ENCODE measurements at regions not wholly inside any gene's neighbourhood (a gene's known extent, or its start where the extent isn't known, plus 50 kb on each side); places are given as distances from the start of the nearest gene placed in this dataset.

GRCh38 chr7:21020667-21021066 lies 234.0 kb upstream of the SP8 start:
- Histone ChIP-seq H3K27ac (no peak overlapping the region), H3K4me3 (ENCODE audit: low read depth, low read length) (no peak overlapping the region), H3K36me3 (no peaks in the 10 kb centered on the region), H3K27me3 (ENCODE audit: insufficient read depth, low read depth, severe bottlenecking) (peaks cover 15% of the 10 kb centered on the region), H3K9me3 (ENCODE audit: severe bottlenecking) (no peaks in the 10 kb centered on the region)
- TF ChIP-seq, protein P1, sequence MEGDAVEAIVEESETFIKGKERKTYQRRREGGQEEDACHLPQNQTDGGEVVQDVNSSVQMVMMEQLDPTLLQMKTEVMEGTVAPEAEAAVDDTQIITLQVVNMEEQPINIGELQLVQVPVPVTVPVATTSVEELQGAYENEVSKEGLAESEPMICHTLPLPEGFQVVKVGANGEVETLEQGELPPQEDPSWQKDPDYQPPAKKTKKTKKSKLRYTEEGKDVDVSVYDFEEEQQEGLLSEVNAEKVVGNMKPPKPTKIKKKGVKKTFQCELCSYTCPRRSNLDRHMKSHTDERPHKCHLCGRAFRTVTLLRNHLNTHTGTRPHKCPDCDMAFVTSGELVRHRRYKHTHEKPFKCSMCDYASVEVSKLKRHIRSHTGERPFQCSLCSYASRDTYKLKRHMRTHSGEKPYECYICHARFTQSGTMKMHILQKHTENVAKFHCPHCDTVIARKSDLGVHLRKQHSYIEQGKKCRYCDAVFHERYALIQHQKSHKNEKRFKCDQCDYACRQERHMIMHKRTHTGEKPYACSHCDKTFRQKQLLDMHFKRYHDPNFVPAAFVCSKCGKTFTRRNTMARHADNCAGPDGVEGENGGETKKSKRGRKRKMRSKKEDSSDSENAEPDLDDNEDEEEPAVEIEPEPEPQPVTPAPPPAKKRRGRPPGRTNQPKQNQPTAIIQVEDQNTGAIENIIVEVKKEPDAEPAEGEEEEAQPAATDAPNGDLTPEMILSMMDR (IDR thresholded peaks at IDR 0.05; ENCODE audit: low read depth, low read length): no peak
- DNase-seq: no peak

GRCh38 chr7:21023841-21024484 lies 237.3 kb upstream of the SP8 start:
- H3K27me3 ChIP-seq (ENCODE audit: insufficient read depth, low read depth, severe bottlenecking): peaks cover 29% of the 10 kb centered on the region
- H3K9me3 ChIP-seq (ENCODE audit: severe bottlenecking): no peaks in the 10 kb centered on the region
- no peaks in the 10 kb centered on the region for H3K36me3 ChIP-seq
- H3K4me3 ChIP-seq (ENCODE audit: low read depth, low read length): no peak overlapping the region
- no peak for DNase-seq
- TF ChIP-seq, protein P1 (IDR thresholded peaks at IDR 0.05; ENCODE audit: low read depth, low read length): no peak
- no peak overlapping the region for H3K27ac ChIP-seq

- DNase-seq: no peak
- Histone ChIP-seq H3K4me3 (ENCODE audit: low read depth, low read length) (no peak overlapping the region), H3K9me3 (ENCODE audit: severe bottlenecking) (no peaks in the 10 kb centered on the region), H3K27ac (no peak overlapping the region), H3K36me3 (no peaks in the 10 kb centered on the region), H3K27me3 (ENCODE audit: insufficient read depth, low read depth, severe bottlenecking) (peaks cover 32% of the 10 kb centered on the region)
- TF ChIP-seq, protein P1 (IDR thresholded peaks at IDR 0.05; ENCODE audit: low read depth, low read length): no peak
Observed at GRCh38 chr7:21024485-21024867, 237.8 kb upstream of the SP8 start.

GRCh38 chr7:21028186-21028585 lies 241.5 kb upstream of the SP8 start:
- Histone ChIP-seq H3K27ac (no peak overlapping the region), H3K27me3 (ENCODE audit: insufficient read depth, low read depth, severe bottlenecking) (peaks cover 44% of the 10 kb centered on the region), H3K9me3 (ENCODE audit: severe bottlenecking) (no peaks in the 10 kb centered on the region), H3K4me3 (ENCODE audit: low read depth, low read length) (no peak overlapping the region), H3K36me3 (no peaks in the 10 kb centered on the region)
- no peak for DNase-seq
- TF ChIP-seq, protein P1 (IDR thresholded peaks at IDR 0.05; ENCODE audit: low read depth, low read length): no peak

DNA sequence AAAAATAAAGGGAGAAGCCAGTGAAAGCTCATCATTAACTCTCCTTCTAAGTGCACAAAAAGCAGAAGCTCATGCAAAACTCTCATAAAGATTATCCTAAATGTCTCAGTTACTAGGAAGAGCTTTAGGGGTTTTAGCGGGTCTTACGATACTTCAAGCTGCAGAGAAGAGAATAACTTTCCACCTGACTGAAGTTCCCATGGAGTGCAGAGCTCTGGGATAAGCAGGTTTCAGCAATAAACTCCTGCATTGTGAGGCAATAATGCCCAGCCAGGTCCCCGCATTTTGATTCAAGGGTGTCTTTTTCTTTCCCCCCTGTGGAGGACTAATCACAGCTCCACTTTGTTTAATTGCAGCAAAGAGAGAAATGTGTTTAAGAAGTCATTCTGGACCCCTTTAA lies 241.9 kb upstream of the SP8 start:
- no peak overlapping the region for H3K27ac ChIP-seq
- peaks cover 42% of the 10 kb centered on the region for H3K27me3 ChIP-seq (ENCODE audit: insufficient read depth, low read depth, severe bottlenecking)
- no peak for DNase-seq
- H3K4me3 ChIP-seq (ENCODE audit: low read depth, low read length): no peak overlapping the region
- H3K36me3 ChIP-seq: no peaks in the 10 kb centered on the region
- TF ChIP-seq, protein P1 (IDR thresholded peaks at IDR 0.05; ENCODE audit: low read depth, low read length): no peak
- H3K9me3 ChIP-seq (ENCODE audit: severe bottlenecking): no peaks in the 10 kb centered on the region

GRCh38 chr7:21029006-21029405 lies 242.3 kb upstream of the SP8 start:
- Histone ChIP-seq H3K36me3 (no peaks in the 10 kb centered on the region), H3K9me3 (ENCODE audit: severe bottlenecking) (no peaks in the 10 kb centered on the region), H3K4me3 (ENCODE audit: low read depth, low read length) (no peak overlapping the region), H3K27me3 (ENCODE audit: insufficient read depth, low read depth, severe bottlenecking) (peaks cover 39% of the 10 kb centered on the region), H3K27ac (no peak overlapping the region)
- no peak for DNase-seq
- TF ChIP-seq, protein P1 (IDR thresholded peaks at IDR 0.05; ENCODE audit: low read depth, low read length): no peak

Measured in WERI-Rb-1 (cell line).